ENCODE measurements at regions not wholly inside any gene's neighbourhood (a gene's known extent, or its start where the extent isn't known, plus 50 kb on each side); places are given as distances from the start of the nearest gene placed in this dataset.

- ATAC-seq (ENCODE audit: low read depth) (no peak), DNase-seq (no peak)
Measured at GRCh38 chr13:20332361-20333096, 100.4 kb upstream of the GJB6 start.

More at GRCh38 chr13:20332361-20333096, 100.4 kb upstream of the GJB6 start:
- Histone ChIP-seq H3K14ac (replicated peaks; ENCODE audit: low read depth, low read length) (no peak overlapping the region), H4K8ac (ENCODE audit: low read depth in 2 of 2, low read length in 2 of 2) (no peak overlapping the region), H3K23ac (ENCODE audit: low read depth, low read length) (no peak overlapping the region), H3K18ac (ENCODE audit: low read depth, low read length) (no peak overlapping the region), H2BK120ac (ENCODE audit: low read depth, low read length) (no peak overlapping the region), H3K4ac (ENCODE audit: low read depth, low read length) (no peak overlapping the region), H4K91ac (ENCODE audit: insufficient read depth, low read depth, low read length) (no peak overlapping the region), H2BK20ac (ENCODE audit: low read depth, low read length) (no peak overlapping the region), H3K79me1 (ENCODE audit: low read depth in 1 of 2, low read length in 2 of 2) (no peaks in the 10 kb centered on the region), H3K56ac (ENCODE audit: extremely low read depth, insufficient read depth, low read length) (no peak overlapping the region), H3K4me2 (ENCODE audit: low read depth, low read length) (no peak overlapping the region), H3K27me3 (ENCODE audit: control insufficient read depth, insufficient read depth, low read length) (peaks cover 32% of the 10 kb centered on the region), H3K4me3 (ENCODE audit: insufficient read depth, low read depth, low read length) (no peak overlapping the region), H2AFZ (replicated peaks; ENCODE audit: low read length, poor library complexity) (no peak overlapping the region), H3K9me1 (ENCODE audit: insufficient read depth, low read length) (no peaks in the 10 kb centered on the region), H3K4me1 (ENCODE audit: control insufficient read depth, insufficient read depth, low read length) (no peaks in the 10 kb centered on the region), H2BK15ac (ENCODE audit: low read depth, low read length) (no peak overlapping the region), H3K36me3 (ENCODE audit: control insufficient read depth, insufficient read depth, low read length) (no peaks in the 10 kb centered on the region), H3K9ac (ENCODE audit: low read depth, low read length) (no peak overlapping the region), H4K5ac (ENCODE audit: low read depth, low read length) (no peak overlapping the region), H2AK9ac (replicated peaks; ENCODE audit: low read depth, low read length, poor library complexity) (no peak overlapping the region), H3K9me3 (ENCODE audit: control insufficient read depth, insufficient read depth, low read length) (no peaks in the 10 kb centered on the region; the same call in 1 of the 2 replicates), H2AK5ac (ENCODE audit: low read depth, low read length) (no peak overlapping the region), H3K27ac (ENCODE audit: insufficient read depth, low read length) (no peak overlapping the region), H4K20me1 (ENCODE audit: insufficient read depth, low read length) (no peaks in the 10 kb centered on the region), H2BK5ac (ENCODE audit: low read depth, low read length, poor library complexity, severe bottlenecking) (no peak overlapping the region)
- CTCF ChIA-PET = interaction anchor here (0.6 kb wide), 1 partner anchor 1968 kb away, joined by 3 read pairs; no protein-coding TSS in a partner anchor
- in situ Hi-C loops (cut with MboI; ENCODE audit: low sequenced_read_pairs) = no loop called here
- POLR2A ChIA-PET (ENCODE audit: unreplicated experiment) = no interaction called here
- TF ChIP-seq CTCF (conservative IDR thresholded peaks at IDR 0.05; ENCODE audit: low read depth, low read length) (no peak), MAFK (IDR thresholded peaks at IDR 0.05; ENCODE audit: low read depth, low read length) (no peak), SMC3 (IDR thresholded peaks at IDR 0.05; ENCODE audit: low read depth, low read length) (no peak), POLR2A (IDR thresholded peaks at IDR 0.05; ENCODE audit: low read depth, low read length) (no peak), MAZ (IDR thresholded peaks at IDR 0.05; ENCODE audit: borderline replicate concordance, low read depth, low read length) (no peak), FOS (IDR thresholded peaks at IDR 0.05; ENCODE audit: low read depth, low read length) (no peak), RFX5 (IDR thresholded peaks at IDR 0.05; ENCODE audit: low read depth, low read length) (no peak), NFE2L2 (IDR thresholded peaks at IDR 0.05; ENCODE audit: low read depth, low read length) (no peak), RAD21 (IDR thresholded peaks at IDR 0.05; ENCODE audit: low read length) (no peak), MXI1 (IDR thresholded peaks at IDR 0.05; ENCODE audit: borderline replicate concordance, low read depth, low read length) (no peak), CHD1 (IDR thresholded peaks at IDR 0.05; ENCODE audit: low read depth, low read length) (no peak), ELK1 (IDR thresholded peaks at IDR 0.05; ENCODE audit: borderline replicate concordance, low read depth, low read length) (no peak), RCOR1 (IDR thresholded peaks at IDR 0.05; ENCODE audit: insufficient replicate concordance, low read length) (no peak)
- no TSS peak for BruUV-seq (replicated peaks)
- intact Hi-C loops (cut with micrococcal nuclease) = no loop called here
- dilution Hi-C loops (cut with HindIII; ENCODE audit: low sequenced_read_pairs, unreplicated experiment) = no loop called here
- no CpG with 5 or more reads among the region's 7 CpGs for WGBS, 2 experiments (ENCODE audit: extremely low coverage in 2 of 2, insufficient read length in 1 of 2)
